OCI-LY7 (cell line): ENCODE measurements at regions not wholly inside any gene's neighbourhood (a gene's known extent, or its start where the extent isn't known, plus 50 kb on each side); places are given as distances from the start of the nearest gene placed in this dataset.

Source experiments
- BruUV-seq: library from RNA; stranded (reverse); fragments of 400-500 nt; replicated peaks from 2 replicates; lab custom pipeline; 2021; lab: Mats Ljungman, UMichigan
- CTCF ChIA-PET: fragments of 300-600 bp; sonication (Branson Sonifier 250); formaldehyde crosslinking; loops from one replicate; lab custom pipeline; 2022; ENCODE audit warnings: antibody characterized with exemption; ENCODE audit not compliant: unreplicated experiment; lab: Charles Lee
- POLR2A ChIA-PET: fragments of 300-600 bp; sonication (Branson Sonifier 250); formaldehyde crosslinking; loops from one replicate; lab custom pipeline; 2022; ENCODE audit warnings: antibody characterized with exemption; lab: Charles Lee
- DNase-seq: peaks from one replicate; pipeline ENCODE4 v3.0.0-alpha.2; 2015; ENCODE audit warnings: low spot score
- H2AFZ ChIP-seq: fragments of 200-600 bp; sonication (generic), shearing (Covaris generic); 2 replicates; pipeline ENCODE4 v1.6.1; 2014; ENCODE audit warnings: mild to moderate bottlenecking, antibody characterized with exemption, low read length, moderate library complexity
- H3K27ac ChIP-seq: fragments of 200-600 bp; sonication (generic); 2 replicates; pipeline ENCODE4 v1.5.1; 2014; ENCODE audit warnings: mixed run types, low read depth, mild to moderate bottlenecking, moderate library complexity, low read length, inconsistent platforms; ENCODE audit not compliant: poor library complexity, severe bottlenecking
- H3K36me3 ChIP-seq: fragments of 200-600 bp; sonication (generic); 2 replicates; pipeline ENCODE4 v1.6.1; 2014; ENCODE audit warnings: mild to moderate bottlenecking, antibody characterized with exemption, low read length, moderate library complexity, mixed read lengths; ENCODE audit not compliant: insufficient read depth
- H3K4me1 ChIP-seq: fragments of 200-600 bp; sonication (generic); 2 replicates; pipeline ENCODE4 v1.5.1; 2014; ENCODE audit warnings: mild to moderate bottlenecking, low read length; ENCODE audit not compliant: insufficient read depth, poor library complexity, severe bottlenecking
- H3K4me2 ChIP-seq: fragments of 200-600 bp; sonication (generic); 2 replicates; pipeline ENCODE4 v1.6.1; 2014; ENCODE audit warnings: mild to moderate bottlenecking, low read length
- H3K4me3 ChIP-seq: fragments of 200-600 bp; sonication (generic); 2 replicates; pipeline ENCODE4 v1.5.1; 2014; ENCODE audit warnings: mild to moderate bottlenecking, low read depth, low read length; ENCODE audit not compliant: poor library complexity, severe bottlenecking
- H3K79me2 ChIP-seq: fragments of 200-600 bp; sonication (generic); 2 replicates; pipeline ENCODE4 v1.6.1; 2016; ENCODE audit warnings: low read depth, mild to moderate bottlenecking, low read length, moderate library complexity, mixed read lengths; ENCODE audit not compliant: insufficient read depth
- H3K9me2 ChIP-seq: fragments of 200-600 bp; sonication (generic); 2 replicates; pipeline ENCODE4 v1.6.1; 2016; ENCODE audit warnings: mild to moderate bottlenecking, low read length, mixed read lengths; ENCODE audit not compliant: insufficient read depth
- H3K9me3 ChIP-seq: fragments of 200-600 bp; sonication (generic); 2 replicates; pipeline ENCODE4 v1.6.1; 2014; ENCODE audit warnings: mild to moderate bottlenecking, mixed run types, low read length, mixed read lengths
- H4K20me1 ChIP-seq: fragments of 200-600 bp; sonication (generic); 2 replicates; pipeline ENCODE4 v1.6.1; 2014; ENCODE audit warnings: mild to moderate bottlenecking, antibody characterized with exemption, low read length, moderate library complexity, mixed read lengths; ENCODE audit not compliant: insufficient read depth
- EZH2phosphoT487 ChIP-seq: fragments of 200-600 bp; sonication (generic); IDR thresholded peaks from 2 replicates; pipeline ENCODE4 v1.6.1; 2018; ENCODE audit warnings: low read depth, borderline replicate concordance, mild to moderate bottlenecking, mixed run types, antibody characterized with exemption, low read length, moderate library complexity, mixed read lengths
- intact Hi-C: fragments of 100-400 bp; cut with micrococcal nuclease; formaldehyde crosslinking; loops from one replicate; pipeline ENCODE4 v1.10.0; 2022; ENCODE audit not compliant: unreplicated experiment
- TF ChIP-seq, protein P1 (sequence below): fragments of 200-600 bp; sonication (generic); conservative IDR thresholded peaks from 2 replicates; pipeline ENCODE4 v1.5.1; 2014; ENCODE audit warnings: mild to moderate bottlenecking, antibody characterized with exemption, low read length, moderate library complexity, mixed read lengths

DNA sequence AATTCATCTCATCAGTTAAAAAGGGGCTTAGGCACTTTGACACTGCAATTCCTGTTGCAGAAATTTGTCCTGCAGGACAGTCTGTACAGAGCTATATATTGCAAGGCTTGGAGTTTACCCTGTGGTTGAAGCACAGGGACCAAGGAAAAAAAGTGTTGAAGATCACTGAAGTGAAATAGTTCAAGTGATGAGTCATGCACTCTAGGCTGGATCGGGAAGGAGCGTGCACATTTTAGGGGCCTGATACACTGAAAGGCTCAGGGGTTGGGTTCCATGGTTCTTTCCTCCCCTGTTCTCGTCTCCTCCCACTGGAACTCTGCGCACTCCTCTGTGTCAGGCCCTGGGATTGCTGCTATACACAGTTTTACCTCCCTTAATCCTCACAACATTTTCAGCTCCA, 104.9 kb upstream of the ARMCX2 start:
- Histone ChIP-seq H3K4me2 (no peak overlapping the region), H3K4me3 (no peak overlapping the region), H3K4me1 (no peaks in the 10 kb centered on the region), H3K9me2 (no peaks in the 10 kb centered on the region), H4K20me1 (no peaks in the 10 kb centered on the region), H3K36me3 (no peaks in the 10 kb centered on the region), H3K27ac (no peak overlapping the region), H3K9me3 (no peaks in the 10 kb centered on the region), H3K79me2 (no peaks in the 10 kb centered on the region), H2AFZ (no peak overlapping the region)
- ChIA-PET CTCF (no interaction called here), POLR2A (interaction anchor here (0.6 kb wide), 1 partner anchor 178 kb away, joined by 3 read pairs; no protein-coding TSS in a partner anchor)
- intact Hi-C loops: no loop called here
- no peak for DNase-seq
- TF ChIP-seq, protein P1, sequence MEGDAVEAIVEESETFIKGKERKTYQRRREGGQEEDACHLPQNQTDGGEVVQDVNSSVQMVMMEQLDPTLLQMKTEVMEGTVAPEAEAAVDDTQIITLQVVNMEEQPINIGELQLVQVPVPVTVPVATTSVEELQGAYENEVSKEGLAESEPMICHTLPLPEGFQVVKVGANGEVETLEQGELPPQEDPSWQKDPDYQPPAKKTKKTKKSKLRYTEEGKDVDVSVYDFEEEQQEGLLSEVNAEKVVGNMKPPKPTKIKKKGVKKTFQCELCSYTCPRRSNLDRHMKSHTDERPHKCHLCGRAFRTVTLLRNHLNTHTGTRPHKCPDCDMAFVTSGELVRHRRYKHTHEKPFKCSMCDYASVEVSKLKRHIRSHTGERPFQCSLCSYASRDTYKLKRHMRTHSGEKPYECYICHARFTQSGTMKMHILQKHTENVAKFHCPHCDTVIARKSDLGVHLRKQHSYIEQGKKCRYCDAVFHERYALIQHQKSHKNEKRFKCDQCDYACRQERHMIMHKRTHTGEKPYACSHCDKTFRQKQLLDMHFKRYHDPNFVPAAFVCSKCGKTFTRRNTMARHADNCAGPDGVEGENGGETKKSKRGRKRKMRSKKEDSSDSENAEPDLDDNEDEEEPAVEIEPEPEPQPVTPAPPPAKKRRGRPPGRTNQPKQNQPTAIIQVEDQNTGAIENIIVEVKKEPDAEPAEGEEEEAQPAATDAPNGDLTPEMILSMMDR: no peak
- no peak for TF ChIP-seq EZH2phosphoT487
- no TSS peak for BruUV-seq

DNA sequence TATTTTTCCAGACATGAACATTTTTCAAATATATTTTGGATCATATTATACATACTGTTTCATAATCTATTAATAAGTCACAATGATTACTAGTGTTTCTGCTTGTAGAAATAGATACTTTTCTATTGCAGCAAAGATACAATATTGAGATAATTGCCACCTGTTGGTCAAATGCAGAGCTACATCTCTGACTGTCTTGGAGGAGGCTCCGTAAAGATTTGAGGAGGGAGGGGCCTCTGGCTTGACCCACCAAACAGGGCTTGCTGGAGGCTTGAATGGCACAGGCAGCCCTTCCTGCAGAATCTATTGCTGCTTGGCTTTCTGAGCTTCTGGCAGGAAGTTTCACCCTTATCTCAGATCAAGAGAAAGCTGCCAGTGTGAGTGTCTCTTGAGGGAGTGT, 99.3 kb upstream of the ARMCX2 start:
- no peak overlapping the region for H3K4me3 ChIP-seq
- intact Hi-C loops: no loop called here
- H3K4me1 ChIP-seq: no peaks in the 10 kb centered on the region
- no peaks in the 10 kb centered on the region for H3K9me2 ChIP-seq
- ChIA-PET POLR2A (no interaction called here), CTCF (no interaction called here)
- H3K79me2 ChIP-seq: no peaks in the 10 kb centered on the region
- H4K20me1 ChIP-seq: no peaks in the 10 kb centered on the region
- H3K36me3 ChIP-seq: no peaks in the 10 kb centered on the region
- H3K27ac ChIP-seq: no peak overlapping the region
- no peak for TF ChIP-seq EZH2phosphoT487
- TF ChIP-seq, protein P1: peak; percentile 64
- no peaks in the 10 kb centered on the region for H3K9me3 ChIP-seq
- no peak overlapping the region for H3K4me2 ChIP-seq
- BruUV-seq: no TSS peak
- DNase-seq: peak; percentile 38
- no peak overlapping the region for H2AFZ ChIP-seq

- H3K4me2 ChIP-seq: no peak overlapping the region
- H3K9me3 ChIP-seq: no peaks in the 10 kb centered on the region
- H3K4me1 ChIP-seq: no peaks in the 10 kb centered on the region
- no peaks in the 10 kb centered on the region for H3K79me2 ChIP-seq
- intact Hi-C loops: no loop called here
- no peaks in the 10 kb centered on the region for H3K36me3 ChIP-seq
- no peak for DNase-seq
- H2AFZ ChIP-seq: no peak overlapping the region
- no peaks in the 10 kb centered on the region for H4K20me1 ChIP-seq
- no peak overlapping the region for H3K4me3 ChIP-seq
- TF ChIP-seq EZH2phosphoT487: no peak
- TF ChIP-seq, protein P1: no peak
- POLR2A ChIA-PET: no interaction called here
- H3K9me2 ChIP-seq: no peaks in the 10 kb centered on the region
- BruUV-seq: no TSS peak
- CTCF ChIA-PET: no interaction called here
- H3K27ac ChIP-seq: no peak overlapping the region
These were observed 91.1 kb upstream of the ARMCX2 start for GRCh38 chrX:101750744-101751143.
